HG03103 (cell line): ENCODE measurements at regions not wholly inside any gene's neighbourhood (a gene's known extent, or its start where the extent isn't known, plus 50 kb on each side); places are given as distances from the start of the nearest gene placed in this dataset.
"Not testable (repeated sequence)": the region's sequence is repeated elsewhere in the genome, so short reads cannot be mapped to it uniquely, and the experiment has no call there.

Experiments used
- ATAC-seq: cut with Tn5 transposase; IDR thresholded peaks from one replicate; pipeline ENCODE4 v1.9.1; 2021; ENCODE audit warnings: low read depth; ENCODE audit not compliant: unreplicated experiment

GRCh38 chr5:71817891-71818290 is 98.8 kb downstream of the CARTPT start:
- no peak for ATAC-seq

- ATAC-seq: no peak
Observed at GRCh38 chr5:71821029-71821428, 102.0 kb downstream of the CARTPT start.

- not testable (repeated sequence) for ATAC-seq
Observed at GRCh38 chr5:71822065-71822464, 103.0 kb downstream of the CARTPT start.

- no peak for ATAC-seq
Observed at GRCh38 chr5:71825992-71826391, 106.9 kb downstream of the CARTPT start.

GRCh38 chr5:71828291-71829040 is 109.4 kb downstream of the CARTPT start:
- no peak for ATAC-seq

GRCh38 chr5:71829206-71829605 is 110.1 kb downstream of the CARTPT start:
- ATAC-seq: no peak

- no peak for ATAC-seq
Observed at GRCh38 chr5:71830681-71831539, 111.8 kb downstream of the CARTPT start.

- no peak for ATAC-seq
Observed at GRCh38 chr5:71832812-71833715, 114.0 kb downstream of the CARTPT start.

- no peak for ATAC-seq
Observed at GRCh38 chr5:71834601-71835000, 115.5 kb downstream of the CARTPT start.

- ATAC-seq: no peak
Observed at GRCh38 chr5:71836084-71836483, 117.0 kb downstream of the CARTPT start.

- no peak for ATAC-seq
Observed at GRCh38 chr5:71836559-71837112, 117.6 kb downstream of the CARTPT start.

GRCh38 chr5:71838286-71838685 is 119.2 kb downstream of the CARTPT start:
- no peak for ATAC-seq

- no peak for ATAC-seq
Observed at GRCh38 chr5:71839096-71839884, 120.2 kb downstream of the CARTPT start.

- no peak for ATAC-seq
Observed at GRCh38 chr5:71841107-71841506, 122.0 kb downstream of the CARTPT start.

- no peak for ATAC-seq
Observed at GRCh38 chr5:71843111-71843510, 124.0 kb downstream of the CARTPT start.

GRCh38 chr5:71844862-71845261 is 125.8 kb downstream of the CARTPT start:
- ATAC-seq: no peak

GRCh38 chr5:71859515-71859914 is 140.4 kb downstream of the CARTPT start:
- ATAC-seq: no peak

- no peak for ATAC-seq
Observed at GRCh38 chr5:71860048-71860447, 141.0 kb downstream of the CARTPT start.

- no peak for ATAC-seq
Observed at GRCh38 chr5:71861682-71862081, 142.6 kb downstream of the CARTPT start.

GRCh38 chr5:71862087-71862486 is 143.0 kb downstream of the CARTPT start:
- no peak for ATAC-seq
